H1 (cell line): ENCODE measurements at regions not wholly inside any gene's neighbourhood (a gene's known extent, or its start where the extent isn't known, plus 50 kb on each side); places are given as distances from the start of the nearest gene placed in this dataset.

Experiments used
- JUN ChIP-seq: IDR thresholded peaks from 2 replicates; pipeline ENCODE4 v1.6.1; 2011; ENCODE audit warnings: low read depth, mild to moderate bottlenecking, improper control_type of control experiment, low read length
- RAD21 ChIP-seq, 2 experiments: IDR thresholded peaks in 1 of 2; conservative IDR thresholded peaks in 1 of 2; 2 replicates each; pipeline ENCODE4 v1.6.1; 2011; ENCODE audit warnings: low read depth in 2 of 2, low read length in 2 of 2, improper control_type of control experiment in 1 of 2, inconsistent platforms in 1 of 2, mild to moderate bottlenecking in 1 of 2, moderate library complexity in 1 of 2
- ZNF274 ChIP-seq: IDR thresholded peaks from 2 replicates; pipeline ENCODE4 v1.7.0; 2012; ENCODE audit warnings: low read length, borderline replicate concordance; ENCODE audit errors: extremely low read depth
- TF ChIP-seq, protein P1 (sequence below): IDR thresholded peaks from 2 replicates; pipeline ENCODE4 v1.6.1; 2012; ENCODE audit warnings: low read length, inconsistent platforms

DNA sequence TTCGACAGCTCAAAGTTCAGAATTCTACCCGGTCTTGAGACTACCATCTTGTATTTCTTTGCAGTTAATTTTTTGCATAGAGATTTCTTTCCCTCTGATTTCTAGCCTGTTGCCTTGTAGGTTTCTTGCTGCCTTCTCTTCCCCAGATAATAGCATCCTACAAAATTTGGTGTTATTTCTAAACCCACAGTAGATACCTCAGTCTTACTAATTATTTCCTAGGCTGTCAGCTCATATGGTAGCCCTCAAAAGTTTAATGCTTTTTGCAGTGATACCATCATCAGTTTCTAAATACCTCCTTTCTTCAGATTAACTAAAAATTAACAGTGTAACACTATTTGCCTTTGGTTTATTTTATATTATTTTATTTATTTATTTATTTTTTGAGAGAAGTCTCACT, 61.9 kb upstream of the TMPO start (continued):
- TF ChIP-seq ZNF274 (no peak), RAD21 (IDR thresholded peaks at IDR 0.05 in 1 of 2, conservative IDR thresholded peaks at IDR 0.05 in 1 of 2; ENCODE audit: low read depth in 2 of 2, low read length in 2 of 2) (no peak), JUN (no peak)
- TF ChIP-seq, protein P1, sequence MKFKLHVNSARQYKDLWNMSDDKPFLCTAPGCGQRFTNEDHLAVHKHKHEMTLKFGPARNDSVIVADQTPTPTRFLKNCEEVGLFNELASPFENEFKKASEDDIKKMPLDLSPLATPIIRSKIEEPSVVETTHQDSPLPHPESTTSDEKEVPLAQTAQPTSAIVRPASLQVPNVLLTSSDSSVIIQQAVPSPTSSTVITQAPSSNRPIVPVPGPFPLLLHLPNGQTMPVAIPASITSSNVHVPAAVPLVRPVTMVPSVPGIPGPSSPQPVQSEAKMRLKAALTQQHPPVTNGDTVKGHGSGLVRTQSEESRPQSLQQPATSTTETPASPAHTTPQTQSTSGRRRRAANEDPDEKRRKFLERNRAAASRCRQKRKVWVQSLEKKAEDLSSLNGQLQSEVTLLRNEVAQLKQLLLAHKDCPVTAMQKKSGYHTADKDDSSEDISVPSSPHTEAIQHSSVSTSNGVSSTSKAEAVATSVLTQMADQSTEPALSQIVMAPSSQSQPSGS, result no peak
